ENCODE measurements at regions not wholly inside any gene's neighbourhood (a gene's known extent, or its start where the extent isn't known, plus 50 kb on each side); places are given as distances from the start of the nearest gene placed in this dataset.

DNA sequence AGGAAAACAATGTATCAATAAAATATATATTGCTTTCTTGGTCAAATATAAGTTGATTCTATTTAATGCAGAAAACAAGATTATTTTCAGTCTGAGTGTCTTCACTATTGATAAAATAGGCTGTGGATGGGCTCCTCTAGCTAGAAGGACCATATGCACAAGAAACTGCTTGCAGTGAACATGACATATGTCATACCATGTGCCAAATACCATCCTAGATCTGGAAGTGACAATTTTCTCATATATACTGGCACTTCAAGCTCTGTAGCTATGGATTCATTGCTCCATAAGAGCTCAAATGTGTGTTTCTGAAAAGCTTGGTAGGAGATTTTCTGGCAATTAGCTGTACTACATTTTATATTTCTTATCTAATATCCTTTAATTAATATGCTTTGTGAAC is 95.6 kb upstream of the CDH6 start:
- no peak for DNase-seq

DNA sequence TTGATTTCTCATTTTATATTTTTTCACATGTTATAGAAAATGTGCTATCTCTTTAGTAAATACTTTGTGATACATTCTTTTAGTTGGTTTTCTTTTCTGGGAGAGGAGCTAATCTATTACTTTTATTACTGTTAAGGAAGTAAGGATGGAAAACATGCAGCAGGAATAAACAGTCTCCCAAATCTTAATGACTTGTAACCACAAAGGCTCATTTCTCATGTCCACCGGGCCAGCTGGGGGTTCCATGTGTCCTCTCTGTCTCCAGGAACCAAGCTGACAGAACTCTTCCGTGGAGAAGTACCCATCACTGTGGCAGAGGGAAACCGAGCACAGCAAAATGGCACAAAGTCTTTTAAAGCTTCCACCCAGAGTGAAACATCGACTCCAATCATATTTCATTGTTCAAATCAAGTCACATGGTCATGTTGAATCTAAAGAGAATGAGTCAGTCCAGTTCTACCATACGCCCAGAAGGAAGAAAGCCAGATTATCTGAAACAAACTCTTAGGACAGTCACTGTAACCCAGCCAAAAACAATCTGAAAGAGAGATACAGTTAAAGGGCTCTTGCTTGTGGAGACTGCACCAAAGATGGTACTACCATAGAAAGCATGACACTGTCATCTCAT is 97.1 kb upstream of the CDH6 start:
- DNase-seq: no peak

DNA sequence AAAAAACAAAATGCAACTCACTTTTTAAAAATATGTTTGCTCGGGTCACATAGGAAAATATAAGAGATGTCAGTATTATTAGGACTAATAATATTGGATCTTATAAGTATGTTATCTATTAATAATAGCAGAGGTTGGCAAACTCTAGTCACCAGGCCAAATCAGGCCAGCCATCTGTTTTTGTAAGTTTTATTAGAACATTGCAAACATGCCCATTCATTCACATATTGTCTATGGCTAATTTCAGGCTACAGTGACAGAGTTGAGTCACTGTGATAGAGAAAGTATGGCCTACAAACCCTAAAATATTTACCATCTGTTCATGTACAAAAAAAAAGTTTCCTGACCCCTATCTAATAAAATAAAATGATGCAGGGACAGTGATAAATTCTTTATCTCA is 97.7 kb upstream of the CDH6 start:
- no peak for DNase-seq

GRCh38 chr5:31091501-31091900 is 102.0 kb upstream of the CDH6 start:
- DNase-seq: no peak

DNA sequence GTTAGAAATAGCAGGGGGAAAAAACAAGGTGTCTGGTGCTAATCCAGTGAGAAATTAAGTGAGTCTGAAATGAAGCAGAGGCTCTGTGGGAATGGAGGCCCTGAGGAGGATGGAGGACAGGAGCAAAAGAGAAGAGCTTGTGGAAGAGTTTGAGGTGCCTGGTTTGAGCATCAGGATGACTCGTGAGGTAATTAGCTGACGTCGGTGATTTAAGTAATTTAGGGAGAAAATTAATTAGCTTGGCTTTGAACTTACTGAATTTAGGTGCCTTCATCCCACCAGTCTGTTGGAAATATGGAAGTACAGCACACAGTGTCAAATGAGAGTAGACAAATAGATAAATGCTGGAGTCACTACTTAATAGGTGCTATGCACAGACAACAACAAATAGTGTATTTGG is 103.0 kb upstream of the CDH6 start:
- no peak for DNase-seq

GRCh38 chr5:31086839-31087415 is 106.6 kb upstream of the CDH6 start:
- DNase-seq: no peak

GRCh38 chr5:31084871-31085270 is 108.6 kb upstream of the CDH6 start:
- DNase-seq: no peak

DNA sequence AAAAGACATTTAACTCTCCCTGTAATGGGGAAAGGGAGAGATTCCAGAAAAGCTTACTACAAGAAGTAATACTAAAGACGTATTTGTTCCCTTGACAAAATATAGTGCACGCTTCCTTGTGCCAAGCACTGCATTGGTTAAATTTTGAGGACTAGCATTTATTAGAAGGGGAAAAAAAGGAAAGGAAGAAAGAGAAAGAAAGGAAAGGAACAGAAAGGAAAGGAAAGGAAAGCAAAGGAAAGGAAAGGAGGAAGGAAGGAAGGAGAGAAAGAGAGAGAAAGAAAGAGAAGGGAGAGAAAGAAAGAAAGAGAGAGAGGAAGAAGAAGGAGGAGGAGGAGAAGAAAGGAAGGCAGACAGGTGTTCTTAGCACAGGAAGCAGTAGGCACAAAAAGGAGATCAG is 110.1 kb upstream of the CDH6 start:
- DNase-seq: no peak

DNA sequence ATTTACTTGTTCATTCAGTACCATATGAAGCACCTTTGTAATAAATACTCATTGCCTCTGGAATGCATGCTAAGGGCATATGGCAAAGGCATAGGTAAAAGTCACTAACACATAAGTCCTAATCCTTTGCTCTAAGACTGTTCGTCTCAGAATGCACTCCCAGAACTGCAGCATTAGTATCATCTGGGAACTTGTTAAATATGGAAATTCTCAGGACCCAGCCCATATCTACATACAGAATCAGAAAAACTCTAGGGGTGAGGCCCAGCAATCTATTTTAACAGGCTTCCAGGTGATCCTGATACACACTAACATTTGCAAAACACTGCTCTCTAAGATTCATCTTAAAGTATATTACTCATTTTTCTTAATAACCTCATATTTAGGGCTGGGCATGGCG is 113.8 kb upstream of the CDH6 start:
- DNase-seq: no peak

DNA sequence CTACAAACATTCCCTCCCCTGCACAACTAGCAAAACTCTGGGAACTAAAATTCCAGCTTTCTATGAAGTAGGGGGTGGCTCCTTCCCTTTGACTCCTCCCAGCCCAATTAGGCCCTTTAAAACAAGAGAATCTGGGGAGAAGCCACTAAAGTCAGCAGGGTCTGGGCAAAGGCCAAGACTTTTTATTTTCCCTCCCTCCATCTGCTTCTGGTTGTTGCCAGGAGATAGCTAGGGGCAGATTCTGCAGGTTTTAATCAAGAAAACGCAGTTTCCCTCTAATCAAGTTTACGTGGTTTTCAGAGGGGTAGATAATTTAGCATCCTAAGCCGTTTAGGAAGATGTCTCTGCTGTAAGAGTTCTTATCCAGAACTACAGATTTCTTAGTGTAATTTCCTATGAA is 114.5 kb upstream of the CDH6 start:
- no peak for DNase-seq

GRCh38 chr5:31075981-31076380 is 117.5 kb upstream of the CDH6 start:
- DNase-seq: no peak

DNA sequence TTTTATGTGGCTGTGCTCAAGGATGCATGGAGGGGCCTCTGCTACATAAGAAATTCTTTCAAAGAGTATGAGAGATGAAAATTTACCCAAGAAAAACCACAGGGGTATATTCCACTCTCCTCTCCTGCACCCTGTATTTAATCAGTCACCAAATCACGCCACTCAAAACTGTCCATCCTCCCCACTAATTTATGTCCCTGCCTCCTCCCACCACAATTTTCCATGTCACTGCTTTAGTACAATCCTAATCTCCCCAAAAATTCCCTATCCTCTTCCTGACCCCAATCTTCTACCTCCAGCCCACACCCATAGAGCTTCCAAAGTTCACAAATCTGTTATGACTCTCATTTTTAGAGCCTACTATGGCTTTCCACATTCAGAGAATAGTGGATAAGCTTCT is 125.2 kb upstream of the CDH6 start:
- no peak for DNase-seq

DNA sequence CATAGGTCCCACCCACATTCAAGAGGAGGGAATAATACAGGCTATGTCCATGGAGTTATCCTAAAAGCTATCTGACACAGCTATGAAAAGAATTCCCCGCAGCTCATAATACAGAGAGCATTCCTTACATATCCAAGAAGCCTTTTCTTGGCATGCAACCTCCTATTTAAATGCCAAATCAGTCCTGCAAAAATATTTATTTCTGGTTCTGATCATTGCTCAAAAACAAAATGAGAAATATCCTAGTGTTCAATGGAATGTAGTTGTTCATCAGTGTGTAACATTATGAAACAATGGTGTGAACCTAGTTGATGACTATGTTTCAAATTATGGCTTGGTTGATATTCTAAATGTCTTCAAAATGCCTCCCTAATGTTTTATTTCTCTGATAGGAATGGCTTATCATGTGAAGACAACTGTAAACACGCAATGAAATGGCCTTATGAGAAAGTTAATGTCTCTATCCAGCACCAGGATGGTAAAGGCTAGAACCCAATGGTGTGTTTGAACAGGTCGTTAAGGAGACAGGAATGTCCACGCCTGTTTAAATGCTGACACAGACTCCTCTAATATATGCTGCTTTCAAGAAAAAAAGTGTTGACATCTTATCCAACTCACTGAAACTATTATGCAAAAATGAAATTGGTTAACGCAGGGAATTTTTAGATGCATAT is 126.7 kb upstream of the CDH6 start:
- no peak for DNase-seq

- no peak for DNase-seq
Observed at GRCh38 chr5:31064215-31064614, 129.3 kb upstream of the CDH6 start.

GRCh38 chr5:31062902-31063580 is 130.4 kb upstream of the CDH6 start:
- no peak for DNase-seq

- DNase-seq: no peak
Observed at GRCh38 chr5:31059889-31060288, 133.6 kb upstream of the CDH6 start.

- no peak for DNase-seq
Observed at GRCh38 chr5:31054453-31054852, 139.0 kb upstream of the CDH6 start.

GRCh38 chr5:31052937-31053658 is 140.4 kb upstream of the CDH6 start:
- no peak for DNase-seq

DNA sequence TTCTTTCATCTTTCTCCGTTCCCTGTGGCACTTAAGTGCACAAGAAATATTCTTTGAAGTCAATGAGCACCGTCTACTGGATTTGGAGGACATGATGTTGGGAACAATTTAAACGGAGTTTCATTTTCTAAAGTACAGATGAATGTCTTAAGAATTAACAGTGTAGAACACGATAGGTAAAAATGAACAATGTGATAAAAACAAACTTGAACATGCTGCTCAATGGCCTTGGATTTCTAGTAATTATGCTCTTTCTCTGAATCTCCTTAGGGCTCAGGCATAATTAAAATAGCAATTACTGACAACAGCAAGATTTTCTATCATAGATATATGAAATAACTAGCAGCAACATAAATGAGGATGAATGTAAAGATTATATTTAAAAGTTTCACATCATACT is 142.2 kb upstream of the CDH6 start:
- no peak for DNase-seq

- no peak for DNase-seq
Observed at GRCh38 chr5:31049936-31050704, 143.4 kb upstream of the CDH6 start.

DNA sequence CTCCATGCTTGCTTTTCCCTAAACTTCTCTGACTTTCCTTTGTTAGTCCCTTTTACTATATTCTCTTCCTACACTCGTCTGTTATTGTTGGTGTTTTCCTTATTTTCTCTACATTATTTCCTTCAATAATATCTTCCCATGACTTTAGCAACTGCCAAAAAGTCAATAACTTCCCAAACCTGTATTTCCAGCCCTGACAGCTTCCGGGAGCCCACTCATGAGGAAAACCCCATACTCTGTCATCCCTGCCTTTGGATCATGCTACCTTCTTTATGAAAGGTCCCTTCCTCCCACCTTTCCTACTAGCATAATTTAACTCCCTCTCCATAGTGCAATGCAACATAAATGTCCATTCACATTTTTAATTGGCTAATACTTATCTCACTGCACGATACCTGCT is 144.0 kb upstream of the CDH6 start:
- DNase-seq: no peak

Data from NK-92 treated with Interleukin-12 subunit alpha and Interleukin-12 subunit beta, amount 100 ng/mL, for 24 hours (cell line).